Kidney tubule cell (primary cell): ENCODE measurements at regions not wholly inside any gene's neighbourhood (a gene's known extent, or its start where the extent isn't known, plus 50 kb on each side); places are given as distances from the start of the nearest gene placed in this dataset.

Experiments
- DNase-seq: peaks from one replicate; pipeline ENCODE4 v3.0.0-alpha.2; 2018; ENCODE audit warnings: low spot score

GRCh38 chr13:84049443-84050219, 167.4 kb upstream of the SLITRK1 start:
- no peak for DNase-seq

- DNase-seq = no peak
These were observed 162.5 kb upstream of the SLITRK1 start for GRCh38 chr13:84044805-84045204.

GRCh38 chr13:84038001-84038400, 155.7 kb upstream of the SLITRK1 start:
- DNase-seq = no peak

GRCh38 chr13:84032116-84032515, 149.8 kb upstream of the SLITRK1 start:
- no peak for DNase-seq

- no peak for DNase-seq
These were observed 148.8 kb upstream of the SLITRK1 start for GRCh38 chr13:84031120-84031519.

- no peak for DNase-seq
These were observed 147.1 kb upstream of the SLITRK1 start for GRCh38 chr13:84029396-84029795.

GRCh38 chr13:84025824-84026223, 143.6 kb upstream of the SLITRK1 start:
- no peak for DNase-seq

- no peak for DNase-seq
These were observed 114.1 kb upstream of the SLITRK1 start for GRCh38 chr13:83996415-83996814.

- no peak for DNase-seq
These were observed 113.7 kb upstream of the SLITRK1 start for GRCh38 chr13:83995930-83996329.

- no peak for DNase-seq
These were observed 110.5 kb upstream of the SLITRK1 start for GRCh38 chr13:83992566-83993358.

GRCh38 chr13:83987394-83987793, 105.1 kb upstream of the SLITRK1 start:
- DNase-seq = no peak

GRCh38 chr13:83984793-83985192, 102.5 kb upstream of the SLITRK1 start:
- no peak for DNase-seq

GRCh38 chr13:83980331-83980730, 98.1 kb upstream of the SLITRK1 start:
- no peak for DNase-seq

- no peak for DNase-seq
These were observed 93.4 kb upstream of the SLITRK1 start for GRCh38 chr13:83975655-83976165.

GRCh38 chr13:83958531-83958930, 76.3 kb upstream of the SLITRK1 start:
- no peak for DNase-seq

GRCh38 chr13:83955011-83955410, 72.7 kb upstream of the SLITRK1 start:
- DNase-seq = no peak

- DNase-seq = no peak
These were observed 71.6 kb upstream of the SLITRK1 start for GRCh38 chr13:83953916-83954315.

- no peak for DNase-seq
These were observed 68.0 kb upstream of the SLITRK1 start for GRCh38 chr13:83950293-83950692.

- no peak for DNase-seq
These were observed 61.4 kb upstream of the SLITRK1 start for GRCh38 chr13:83943530-83944279.

- DNase-seq = no peak
These were observed 59.5 kb upstream of the SLITRK1 start for GRCh38 chr13:83941701-83942335.

- DNase-seq = no peak
These were observed 58.5 kb upstream of the SLITRK1 start for GRCh38 chr13:83940742-83941141.

GRCh38 chr13:83937579-83937978, 55.3 kb upstream of the SLITRK1 start:
- DNase-seq = no peak
